Body of pancreas (tissue), 4 donors: ENCODE measurements at regions not wholly inside any gene's neighbourhood (a gene's known extent, or its start where the extent isn't known, plus 50 kb on each side); places are given as distances from the start of the nearest gene placed in this dataset.

ENCODE experiments used
- ATAC-seq: fragments of 150-250 bp; one replicate; pipeline ENCODE4 v1.9.1; 2016
- DNase-seq, 4 donors: peaks; one replicate each; pipeline ENCODE4 v3.0.0-alpha.2; 2019
- H3K27ac ChIP-seq, 4 donors: fragments of 200-600 bp; sonication (generic); 1 replicate in 3 of 4; 2 replicates in 1 of 4; pipeline versions ENCODE4 v1.5.1 to v1.6.1; 2016 to 2019; ENCODE audit warnings: mild to moderate bottlenecking in 1 of 4, mixed read lengths in 1 of 4, moderate library complexity in 1 of 4
- H3K27me3 ChIP-seq, 2 donors: fragments of 200-600 bp; sonication (generic); one replicate each; pipeline ENCODE4 v1.6.0; 2016; ENCODE audit warnings: mild to moderate bottlenecking in 1 of 2
- H3K36me3 ChIP-seq, 2 donors: fragments of 200-600 bp; sonication (generic); replicated peaks in 1 of 2; 2 replicates each; pipeline ENCODE4 v1.5.1; 2016; ENCODE audit warnings: low read depth in 2 of 2; ENCODE audit not compliant: insufficient read depth in 1 of 2
- H3K4me1 ChIP-seq: fragments of 200-600 bp; sonication (generic); one replicate; pipeline ENCODE4 v1.6.0; 2016
- H3K4me3 ChIP-seq, 2 donors: fragments of 200-600 bp; sonication (generic); 1 replicate in 1 of 2; 2 replicates in 1 of 2; pipeline ENCODE4 v1.5.1; 2016 to 2019
- H3K9me3 ChIP-seq, 3 donors: fragments of 200-600 bp; sonication (generic); 1 replicate in 2 of 3; 2 replicates in 1 of 3; pipeline ENCODE4 v1.5.1; 2016
- CTCF ChIP-seq, 7 experiments: fragments of 450-650 bp in 4 of 7; fragments of 200-600 bp in 3 of 7; sonication (generic) in 3 of 7; IDR thresholded peaks; one replicate each; pipeline ENCODE4 v1.5.1; 2016 to 2019; ENCODE audit warnings: antibody characterized with exemption in 7 of 7
- POLR2A ChIP-seq, 3 donors: fragments of 450-650 bp; IDR thresholded peaks; one replicate each; pipeline ENCODE4 v1.6.1; 2016; ENCODE audit warnings: antibody characterized with exemption in 3 of 3, mild to moderate bottlenecking in 2 of 3
- WGBS, 2 donors: methylation state at CpG; one replicate each; pipeline ENCODE4 v1.1.5; 2017; 5-methylcytosine and 5-hydroxymethylcytosine counted together
- intact Hi-C: fragments of 100-400 bp; cut with DNase I; formaldehyde crosslinking; loops from one replicate; pipeline ENCODE4 v1.15.1; 2023

GRCh38 chr19:34580408-34580807, 96.6 kb downstream of the SCGB2B2 start:
- Histone ChIP-seq H3K4me1 (no peaks in the 10 kb centered on the region), H3K9me3 (no peaks in the 10 kb centered on the region), H3K36me3 (no peaks in the 10 kb centered on the region), H3K4me3 (no peak overlapping the region), H3K27me3 (no peaks in the 10 kb centered on the region), H3K27ac (no peak overlapping the region)
- WGBS, 2 donors, result 77% methylated on average over 8 of the region's 8 CpGs
- TF ChIP-seq CTCF (IDR thresholded peaks at IDR 0.05) (no peak), POLR2A (IDR thresholded peaks at IDR 0.05) (no peak)
- ATAC-seq, result no peak
- no peak for DNase-seq
- intact Hi-C loops, result no loop called here

- no peak for TF ChIP-seq POLR2A (IDR thresholded peaks at IDR 0.05)
- 81 to 88% methylated on average over 4 of the region's 4 CpGs for WGBS, 2 donors
- Histone ChIP-seq H3K4me1 (no peaks in the 10 kb centered on the region), H3K4me3 (no peak overlapping the region), H3K27me3 (no peaks in the 10 kb centered on the region), H3K36me3 (no peaks in the 10 kb centered on the region), H3K9me3 (no peaks in the 10 kb centered on the region), H3K27ac (no peak overlapping the region)
- ATAC-seq (no peak), DNase-seq (no peak)
- intact Hi-C loops, result no loop called here
Measured at GRCh38 chr19:34580055-34580336, 97.0 kb downstream of the SCGB2B2 start.

GRCh38 chr19:34579281-34580054, 97.5 kb downstream of the SCGB2B2 start:
- Histone ChIP-seq H3K36me3 (no peaks in the 10 kb centered on the region), H3K4me3 (no peak overlapping the region), H3K9me3 (no peaks in the 10 kb centered on the region), H3K4me1 (peaks cover 2% of the 10 kb centered on the region), H3K27me3 (no peaks in the 10 kb centered on the region), H3K27ac (no peak overlapping the region)
- ATAC-seq (no peak), DNase-seq (no peak)
- 81 to 83% methylated on average over 10 to 14 of the region's 14 CpGs for WGBS, 2 donors
- intact Hi-C loops, result no loop called here
- no peak for TF ChIP-seq CTCF (IDR thresholded peaks at IDR 0.05)
- TF ChIP-seq POLR2A (IDR thresholded peaks at IDR 0.05), result no peak

GRCh38 chr19:34578751-34579150, 97.2 kb downstream of the WTIP start:
- Histone ChIP-seq H3K27ac (no peak overlapping the region), H3K9me3 (no peaks in the 10 kb centered on the region), H3K36me3 (no peaks in the 10 kb centered on the region), H3K4me1 (peaks cover 9% of the 10 kb centered on the region), H3K27me3 (no peaks in the 10 kb centered on the region), H3K4me3 (no peak overlapping the region)
- intact Hi-C loops, result no loop called here
- WGBS, 2 donors, result 87 to 100% methylated on average over 2 to 5 of the region's 5 CpGs
- TF ChIP-seq CTCF (IDR thresholded peaks at IDR 0.05) (no peak), POLR2A (IDR thresholded peaks at IDR 0.05) (no peak)
- ATAC-seq (no peak), DNase-seq (no peak)

GRCh38 chr19:34578173-34578572, 96.6 kb downstream of the WTIP start:
- Histone ChIP-seq H3K36me3 (no peaks in the 10 kb centered on the region), H3K9me3 (no peaks in the 10 kb centered on the region), H3K27ac (no peak overlapping the region), H3K4me1 (peaks cover 11% of the 10 kb centered on the region), H3K4me3 (no peak overlapping the region), H3K27me3 (no peaks in the 10 kb centered on the region)
- intact Hi-C loops, result no loop called here
- ATAC-seq (no peak), DNase-seq (no peak)
- 93 to 100% methylated on average over 1 to 4 of the region's 4 CpGs for WGBS, 2 donors
- TF ChIP-seq POLR2A (IDR thresholded peaks at IDR 0.05), result no peak
- TF ChIP-seq CTCF (IDR thresholded peaks at IDR 0.05), result no peak
